Liver (tissue), 3 donors: ENCODE measurements at regions not wholly inside any gene's neighbourhood (a gene's known extent, or its start where the extent isn't known, plus 50 kb on each side); places are given as distances from the start of the nearest gene placed in this dataset.

Source experiments
- CTCF ChIP-seq: fragments of 150-350 bp; IDR thresholded peaks from 2 replicates; pipeline ENCODE4 v1.5.1; 2017; ENCODE audit warnings: improper control_type of control experiment, low read depth, low read length; ENCODE audit not compliant: missing input control
- GABPA ChIP-seq, 2 donors: IDR thresholded peaks in 1 of 2; conservative IDR thresholded peaks in 1 of 2; 2 replicates each; pipeline ENCODE4 v1.6.1; 2016; ENCODE audit warnings: antibody characterized with exemption in 2 of 2, mild to moderate bottlenecking in 1 of 2, moderate library complexity in 1 of 2
- HNF4A ChIP-seq, 2 donors: conservative IDR thresholded peaks; 2 replicates each; pipeline ENCODE4 v1.6.1; 2016; ENCODE audit warnings: antibody characterized with exemption in 2 of 2, mild to moderate bottlenecking in 2 of 2
- JUND ChIP-seq, 2 donors: IDR thresholded peaks; 2 replicates each; pipeline ENCODE4 v1.6.1; 2016; ENCODE audit warnings: antibody characterized with exemption in 2 of 2
- MAX ChIP-seq: IDR thresholded peaks from 2 replicates; pipeline ENCODE4 v1.6.1; 2016; ENCODE audit warnings: antibody characterized with exemption
- RAD21 ChIP-seq, 2 donors: IDR thresholded peaks; 2 replicates each; pipeline ENCODE4 v1.6.1; 2016; ENCODE audit warnings: antibody characterized with exemption in 2 of 2, mild to moderate bottlenecking in 2 of 2
- REST ChIP-seq: IDR thresholded peaks from 2 replicates; pipeline ENCODE4 v1.6.1; 2016; ENCODE audit warnings: antibody characterized with exemption, mild to moderate bottlenecking
- SP1 ChIP-seq: IDR thresholded peaks from 2 replicates; pipeline ENCODE4 v1.6.1; 2018; ENCODE audit warnings: antibody characterized with exemption, mild to moderate bottlenecking
- YY1 ChIP-seq: IDR thresholded peaks from 2 replicates; pipeline ENCODE4 v1.6.1; 2016; ENCODE audit warnings: antibody characterized with exemption, mild to moderate bottlenecking
- donor health status: healthy.
- donor health status: healthy.

DNA sequence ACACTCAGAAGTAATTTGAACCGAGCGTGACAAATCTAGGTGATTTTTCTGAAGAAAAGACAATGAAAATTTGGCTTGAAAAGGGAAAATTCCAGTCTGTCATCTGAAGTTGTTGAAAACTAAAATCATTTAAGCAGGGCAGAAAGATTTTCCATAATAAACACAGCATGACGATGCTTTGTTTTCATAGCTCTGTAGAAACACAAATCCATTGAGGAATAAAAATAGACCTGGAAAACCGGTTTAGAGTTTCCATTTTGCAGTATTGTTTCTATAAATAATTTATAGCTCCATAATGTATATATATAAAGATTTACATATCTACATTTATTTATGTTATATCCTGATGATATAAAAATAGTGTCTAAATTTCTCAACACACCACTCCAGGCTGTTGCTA is 1918.5 kb upstream of the FLRT2 start:
- TF ChIP-seq JUND (IDR thresholded peaks at IDR 0.05) (no peak), CTCF (no peak), SP1 (no peak), MAX (no peak), GABPA (IDR thresholded peaks at IDR 0.05 in 1 of 2, conservative IDR thresholded peaks at IDR 0.05 in 1 of 2) (no peak), HNF4A (conservative IDR thresholded peaks at IDR 0.05) (no peak), YY1 (no peak), RAD21 (IDR thresholded peaks at IDR 0.05) (no peak), REST (no peak)
